GM21576 (cell line): ENCODE measurements at regions not wholly inside any gene's neighbourhood (a gene's known extent, or its start where the extent isn't known, plus 50 kb on each side); places are given as distances from the start of the nearest gene placed in this dataset.
"Not testable (repeated sequence)": the region's sequence is repeated elsewhere in the genome, so short reads cannot be mapped to it uniquely, and the experiment has no call there.

Experiments used
- ATAC-seq: cut with Tn5 transposase; IDR thresholded peaks from one replicate; pipeline ENCODE4 v1.9.1; 2021; ENCODE audit warnings: mild to moderate bottlenecking, moderate library complexity; ENCODE audit not compliant: unreplicated experiment

DNA sequence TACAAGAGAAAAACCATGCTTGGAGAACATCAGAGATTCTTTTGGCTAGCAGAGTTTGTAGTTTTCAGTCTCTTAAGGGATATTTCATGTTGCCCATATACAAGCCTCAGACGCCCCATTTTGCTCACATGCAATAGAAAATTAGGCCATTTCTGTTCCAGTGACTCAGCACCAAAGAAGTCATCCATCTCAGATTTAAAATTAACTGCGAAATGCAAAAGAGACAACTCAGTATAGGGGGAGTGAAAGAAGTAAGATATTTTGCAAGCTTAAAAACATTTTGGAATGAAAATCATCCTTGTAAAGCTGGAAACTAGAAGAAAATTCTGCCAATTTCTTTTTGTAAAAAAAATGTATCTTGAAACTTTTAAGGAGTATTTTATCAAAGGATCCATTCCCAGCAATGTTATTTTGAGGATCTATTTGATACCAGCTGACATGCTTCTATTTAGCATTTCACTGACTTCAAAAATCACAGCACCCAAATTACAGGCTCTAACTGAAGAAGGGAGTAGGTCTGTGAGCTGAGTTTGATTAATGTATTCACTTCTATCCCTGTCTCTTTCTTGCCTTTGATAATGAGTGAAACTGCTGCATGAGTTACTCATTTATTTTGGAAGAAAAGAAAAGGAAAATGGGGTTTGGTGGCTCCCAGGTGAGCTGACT, 223.7 kb upstream of the SULF2 start:
- no peak for ATAC-seq

DNA sequence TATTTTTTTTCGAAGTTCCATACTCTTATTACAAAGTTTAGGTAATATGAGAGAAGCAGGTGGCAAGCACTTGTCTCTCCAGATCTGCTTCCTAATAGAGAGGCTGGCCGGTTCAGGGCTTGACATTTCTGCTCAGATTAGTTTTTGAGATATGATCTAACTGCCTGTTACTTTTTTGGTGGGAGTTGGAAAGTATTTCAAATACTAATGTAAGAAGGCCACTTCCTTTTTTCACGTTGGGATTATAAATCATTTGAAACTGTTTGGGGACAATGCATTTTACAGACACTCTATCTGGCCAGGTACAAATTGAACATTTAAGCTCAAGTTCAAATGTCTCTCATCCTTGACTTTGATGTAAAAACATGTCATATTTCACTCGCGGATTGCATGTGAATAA, 222.1 kb upstream of the SULF2 start:
- no peak for ATAC-seq

DNA sequence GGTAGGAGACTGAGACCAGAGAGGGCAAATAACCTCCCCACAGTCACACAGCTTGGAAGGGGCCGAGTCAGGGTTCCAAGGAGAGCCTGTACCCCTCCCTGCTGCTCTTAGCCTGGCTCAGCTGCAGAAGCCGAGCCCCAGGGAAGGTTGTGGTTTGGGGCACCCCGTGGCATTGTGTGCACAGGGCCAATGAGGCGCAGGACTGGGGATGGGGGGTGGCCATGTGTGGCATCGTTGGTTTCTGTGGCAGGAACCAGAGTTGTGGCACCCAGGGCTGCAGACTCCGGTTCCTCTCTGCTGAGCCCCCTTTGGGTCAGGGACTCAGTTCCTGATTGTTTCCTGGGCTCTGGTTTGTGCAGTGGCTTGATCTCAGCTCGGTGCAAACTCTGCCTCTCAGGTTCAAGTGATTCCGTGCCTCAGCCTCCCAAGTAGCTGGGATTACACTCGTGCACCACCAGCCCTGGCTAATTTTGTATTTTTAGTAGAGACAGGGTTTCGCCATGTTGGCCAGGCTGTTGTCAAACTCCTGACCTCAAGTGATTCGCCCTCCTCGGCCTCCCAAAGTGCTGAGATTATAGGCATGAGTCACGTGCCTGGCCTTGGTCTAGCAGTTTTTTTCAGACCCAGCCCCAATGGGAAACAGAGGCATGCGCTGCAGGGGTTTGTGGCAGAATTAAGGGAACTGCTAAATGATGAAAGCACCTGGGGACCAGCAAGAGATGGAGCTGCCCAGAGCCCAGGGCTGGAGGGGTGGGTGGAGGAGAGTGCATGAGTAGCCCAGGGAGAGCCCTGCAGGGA, 221.0 kb upstream of the SULF2 start:
- no peak for ATAC-seq

DNA sequence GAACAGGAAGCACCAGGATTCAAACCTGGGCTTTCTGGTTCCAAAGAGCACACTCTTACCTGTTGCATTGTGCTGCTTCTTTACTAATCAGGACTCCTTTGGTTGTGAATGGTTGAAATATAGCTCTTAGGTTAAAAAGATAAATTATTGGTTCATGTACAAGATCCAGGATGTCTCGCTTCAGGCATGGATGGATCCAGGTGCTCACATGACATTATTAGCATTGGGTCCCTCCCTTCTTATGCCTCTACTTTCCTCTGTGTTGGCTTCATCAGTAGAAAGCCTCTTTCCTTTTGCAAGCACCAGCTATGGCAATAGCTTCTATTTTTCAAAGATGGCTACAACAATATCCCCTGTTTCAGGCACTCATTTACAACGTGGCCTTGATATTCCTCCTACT, 217.7 kb upstream of the SULF2 start:
- ATAC-seq = peak; percentile 15

DNA sequence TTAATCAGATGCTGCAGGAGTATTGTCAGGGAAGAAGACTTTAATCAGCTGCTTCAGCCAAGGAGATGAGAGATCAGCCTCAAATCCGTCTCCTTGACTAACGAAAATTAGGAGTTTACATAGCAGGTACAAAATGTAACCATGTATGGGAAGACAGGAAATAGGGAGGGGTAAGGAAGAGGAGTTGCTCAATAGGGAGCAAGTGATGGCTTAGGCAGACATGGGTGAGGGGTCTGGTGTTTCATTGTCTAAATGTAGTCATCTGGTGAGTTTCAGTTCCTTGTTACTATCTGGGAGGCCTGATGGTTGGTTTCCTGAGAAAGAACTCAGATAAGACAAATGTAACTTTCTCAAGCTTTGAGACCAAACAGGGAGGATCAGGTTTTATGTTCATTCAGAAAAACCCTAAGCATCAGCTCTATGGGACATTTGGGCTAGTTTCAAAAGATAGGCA, 217.3 kb upstream of the SULF2 start:
- ATAC-seq = peak; percentile 83

DNA sequence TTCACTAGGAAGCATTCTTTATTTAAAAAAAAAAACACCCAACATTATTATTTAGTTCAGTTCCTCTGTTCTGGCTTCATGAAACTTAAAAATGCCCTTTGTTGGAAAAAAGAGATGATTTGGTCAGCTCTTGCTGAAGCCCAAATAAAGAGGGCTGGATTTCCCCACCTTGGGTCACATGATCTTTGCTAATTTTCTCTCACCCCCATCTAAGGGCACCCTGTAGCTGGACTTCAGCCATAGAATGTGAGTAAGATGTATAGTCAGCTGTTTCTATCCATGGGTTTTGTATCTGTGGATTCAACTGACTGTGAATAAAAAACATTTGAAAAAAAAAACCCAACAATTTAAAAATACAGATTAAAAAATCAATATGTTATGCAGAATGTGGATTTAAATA, 213.9 kb upstream of the SULF2 start:
- ATAC-seq = no peak

DNA sequence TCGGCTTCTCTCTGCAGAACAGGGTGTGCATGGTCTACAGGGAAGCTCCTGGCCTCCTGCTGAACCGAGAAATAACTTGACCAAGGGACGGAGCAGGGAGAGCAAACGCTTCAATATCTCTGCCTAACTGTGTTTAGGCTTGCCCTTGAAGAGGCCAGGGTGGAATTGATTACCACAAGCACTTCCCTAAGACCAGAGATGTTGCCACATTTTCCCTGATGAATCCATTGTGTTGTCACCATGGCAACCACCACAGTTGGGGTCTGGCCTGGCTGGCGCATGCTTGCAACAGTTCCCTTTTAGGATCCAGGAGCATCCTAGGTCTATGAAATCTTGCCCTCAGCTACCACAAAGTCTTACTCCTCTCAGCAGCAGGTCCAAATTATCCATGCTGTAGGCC, 213.5 kb upstream of the SULF2 start:
- ATAC-seq = no peak

DNA sequence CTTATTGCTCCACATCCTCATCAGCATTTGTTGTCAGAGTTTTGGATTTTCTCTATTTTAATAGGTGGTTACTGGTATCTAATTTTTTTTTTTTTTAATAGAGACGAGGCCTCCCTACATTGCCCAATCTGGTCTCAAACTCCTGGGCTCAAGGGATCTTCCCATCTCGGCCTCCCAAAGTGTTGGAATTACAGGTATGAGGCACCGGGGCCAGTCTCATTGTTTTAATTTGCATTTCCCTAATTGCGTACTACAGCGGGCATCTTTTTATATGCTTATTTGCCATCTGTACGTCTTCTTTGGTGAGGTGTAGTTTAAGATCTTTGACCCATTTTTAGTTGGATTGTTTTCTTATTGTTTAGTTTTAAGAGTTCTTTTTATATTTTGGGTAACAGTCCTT, 210.4 kb upstream of the SULF2 start:
- no peak for ATAC-seq

DNA sequence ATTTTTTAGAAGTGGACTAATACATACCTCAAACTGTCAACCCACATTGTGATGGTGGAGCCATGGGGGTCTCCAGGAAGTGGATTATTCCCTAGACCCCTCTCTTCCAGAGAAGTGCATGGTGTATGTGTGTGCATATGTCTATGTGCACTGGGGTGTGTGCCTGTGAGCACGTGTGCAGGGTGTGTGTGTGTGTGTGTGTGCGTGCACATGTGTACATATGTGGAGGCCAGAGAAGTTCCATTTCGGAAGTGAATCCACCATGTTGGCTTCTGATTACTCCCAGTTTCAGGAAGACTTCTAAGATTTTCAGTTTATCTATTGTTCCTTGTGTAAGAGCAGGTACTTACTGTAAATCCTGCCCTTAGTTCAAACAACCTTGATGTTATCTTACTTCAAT, 208.5 kb upstream of the SULF2 start:
- no peak for ATAC-seq

DNA sequence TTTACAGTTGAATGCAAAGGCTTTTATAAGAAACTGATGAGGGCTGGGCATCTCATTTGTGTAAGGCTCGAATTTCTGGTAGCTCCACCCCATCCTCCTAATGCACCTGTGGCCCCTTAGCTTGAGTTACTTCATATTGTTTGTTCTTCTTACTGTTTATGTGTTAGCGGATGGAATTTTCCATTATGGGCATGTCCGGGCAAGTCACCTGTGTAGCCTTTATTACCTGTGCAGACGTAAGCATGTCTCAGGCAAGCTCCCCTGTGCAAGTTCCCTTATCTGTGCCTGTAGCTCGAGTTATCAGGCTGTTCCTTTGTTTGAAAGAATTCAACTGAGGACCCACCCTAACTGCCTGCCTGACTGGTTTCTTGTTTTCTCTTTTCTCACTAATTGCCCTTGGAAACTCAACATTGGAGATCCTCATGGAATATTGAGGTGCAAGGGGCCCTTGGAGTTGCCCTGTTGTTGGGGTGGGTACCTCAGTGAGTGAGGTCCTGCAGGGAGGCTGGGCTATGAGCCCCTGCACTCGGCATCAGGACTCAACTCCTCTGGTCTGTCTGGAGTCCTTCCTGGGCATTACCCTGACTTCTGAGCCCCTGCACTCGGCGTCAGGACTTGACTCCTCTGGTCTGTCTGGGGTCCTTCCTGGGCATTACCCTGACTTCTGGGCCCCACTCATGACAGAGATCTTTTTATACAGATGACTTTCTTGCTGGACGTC, 207.9 kb upstream of the SULF2 start:
- ATAC-seq = no peak

DNA sequence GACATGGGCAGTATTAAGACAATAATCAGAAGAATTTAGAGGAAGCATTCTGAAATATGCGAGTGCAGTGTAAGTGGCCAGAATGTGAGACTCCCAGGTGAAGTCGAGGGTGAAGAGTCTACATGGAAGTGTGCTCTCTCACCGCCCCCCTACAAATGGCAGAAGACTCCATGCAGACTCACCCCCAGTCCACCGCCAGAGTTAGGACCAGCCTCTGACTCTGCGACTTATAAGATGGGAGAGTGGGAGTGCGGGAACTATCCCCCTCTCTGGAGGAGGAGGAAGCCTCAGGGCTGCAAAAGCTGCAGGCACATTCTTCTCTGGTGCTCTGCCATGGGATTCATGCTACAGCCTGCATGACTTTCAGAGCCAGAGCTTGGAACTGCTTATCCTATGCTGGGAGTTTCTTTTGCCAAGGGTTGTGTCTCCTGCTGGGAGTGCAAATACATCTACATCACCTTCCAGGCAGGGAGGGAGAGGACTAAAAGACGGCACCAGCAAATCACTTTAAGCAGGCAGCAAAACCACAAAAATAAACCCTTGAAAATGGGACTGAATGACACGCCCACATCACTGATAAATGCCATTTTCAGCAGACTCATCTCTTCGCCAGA, 206.7 kb upstream of the SULF2 start:
- no peak for ATAC-seq

DNA sequence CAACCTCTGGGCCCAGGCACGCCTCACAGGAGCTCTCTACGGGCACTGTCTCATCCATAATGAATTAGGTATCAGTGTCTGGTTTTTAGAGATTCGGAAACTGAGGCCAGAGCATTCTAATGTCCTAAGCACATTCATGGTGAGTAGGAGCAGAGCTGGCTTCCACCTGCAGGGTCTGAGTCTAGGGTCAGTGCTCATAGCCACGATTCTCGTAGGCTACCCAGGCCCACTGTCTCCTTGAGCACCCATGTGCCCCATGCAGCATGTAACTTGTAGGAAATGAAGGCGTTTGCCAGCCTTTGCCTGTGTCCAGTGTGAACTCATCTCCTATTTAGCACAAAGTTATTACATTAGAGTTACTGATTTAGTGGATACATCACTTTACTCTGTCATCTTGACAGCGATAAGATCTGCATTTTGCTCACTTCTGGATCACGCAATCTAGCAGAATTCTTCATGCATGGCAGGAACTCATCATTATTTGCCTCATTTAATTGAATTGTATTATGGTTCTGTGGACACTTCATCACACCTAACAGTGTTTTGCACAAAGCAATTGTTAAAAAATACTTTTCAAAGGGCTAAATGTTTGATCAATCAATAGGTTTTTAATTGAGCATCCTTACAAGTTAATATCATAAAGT, 205.3 kb upstream of the SULF2 start:
- no peak for ATAC-seq

DNA sequence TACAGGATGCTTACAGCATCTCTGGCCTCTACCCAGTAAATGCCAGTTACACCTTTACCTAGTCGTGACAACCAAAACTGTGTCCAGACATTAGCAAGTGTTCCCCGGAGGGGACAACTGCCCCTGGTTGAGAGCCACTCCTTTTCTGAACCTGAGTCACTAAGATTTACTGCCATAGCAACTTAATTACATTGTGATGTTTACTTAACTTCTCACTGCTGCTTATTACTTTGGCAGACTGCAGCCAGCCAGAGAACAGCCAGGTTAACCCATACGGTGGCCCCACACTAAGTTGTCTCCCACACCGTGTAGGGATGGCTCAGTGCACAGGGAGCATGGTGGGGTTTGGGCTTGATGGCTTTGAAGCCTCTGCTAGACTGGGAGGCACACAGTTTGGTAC, 204.7 kb upstream of the SULF2 start:
- ATAC-seq = no peak

DNA sequence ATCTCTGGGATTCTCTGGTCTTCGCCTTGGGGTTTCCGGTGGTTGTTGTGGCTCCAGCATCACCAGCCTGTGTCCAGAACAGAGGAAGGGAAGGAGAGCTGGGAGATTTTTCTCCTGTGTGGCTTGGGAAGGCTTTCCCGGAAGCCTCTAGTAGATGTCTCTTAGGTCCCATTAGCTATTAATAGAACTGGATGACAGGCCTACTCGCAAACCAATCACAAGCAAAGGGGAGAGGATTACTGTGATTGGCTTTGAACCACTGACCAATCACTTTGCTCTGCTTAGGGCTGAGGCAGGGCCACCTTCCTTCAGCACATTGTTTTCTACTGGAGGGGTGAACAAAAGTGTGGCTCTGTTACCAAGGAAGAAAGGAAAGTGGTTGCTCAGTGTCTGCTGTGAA, 203.4 kb upstream of the SULF2 start:
- ATAC-seq = no peak

DNA sequence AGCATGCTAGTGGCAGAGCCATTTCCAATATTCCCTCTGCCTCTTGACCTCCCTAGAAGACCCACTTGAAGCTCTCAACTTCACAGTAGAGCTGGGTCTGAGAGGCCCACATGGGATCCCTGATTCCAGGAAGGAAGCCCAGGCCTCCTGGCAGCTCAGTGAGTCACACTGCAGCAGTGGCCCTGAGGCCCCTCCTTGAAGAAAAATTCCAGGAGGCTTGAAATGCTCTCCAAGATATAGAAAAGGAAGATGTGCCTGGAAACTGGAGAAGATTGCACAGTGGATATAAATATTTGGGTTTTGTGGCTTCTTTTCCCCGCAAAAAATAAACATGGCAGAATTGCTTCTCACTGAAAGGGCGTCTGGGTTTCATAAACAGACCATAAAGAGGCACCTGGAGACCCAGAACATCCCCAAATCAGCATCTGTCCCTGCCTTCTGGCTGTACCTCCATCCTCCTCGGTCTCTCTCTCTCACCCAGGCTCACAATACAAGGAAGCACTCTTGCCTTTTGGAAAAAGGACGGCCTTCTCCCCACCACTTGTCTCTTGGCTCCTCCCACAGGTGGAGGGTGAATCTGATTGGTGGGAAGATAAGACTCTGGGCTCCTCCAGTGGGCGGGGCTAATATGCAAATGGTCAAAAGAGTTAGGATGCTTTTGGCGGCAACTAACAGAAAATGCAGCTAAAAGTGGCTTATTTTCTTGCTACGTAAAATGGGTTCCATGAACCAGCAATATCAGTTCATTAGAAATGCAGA, 200.0 kb upstream of the SULF2 start:
- ATAC-seq = no peak

DNA sequence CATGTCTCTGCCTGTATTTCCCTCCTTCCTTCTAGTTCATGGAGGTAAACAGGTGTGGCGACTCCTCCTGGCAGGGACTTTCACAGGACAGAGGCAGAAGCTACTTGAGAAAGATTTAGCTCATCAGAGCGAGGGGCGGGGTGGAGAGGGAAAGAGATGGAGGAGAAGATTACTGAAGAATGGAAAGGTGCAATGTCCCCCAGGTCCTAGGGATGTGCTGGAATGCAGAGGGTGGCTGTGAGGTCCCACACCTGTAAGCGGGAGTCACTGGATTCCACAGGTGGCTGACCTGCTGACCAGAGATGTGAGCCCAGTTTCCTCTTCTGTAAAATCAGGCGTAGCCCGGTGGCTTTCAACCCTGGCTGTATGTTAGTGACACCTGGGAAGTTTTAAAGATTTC, 199.2 kb upstream of the SULF2 start:
- no peak for ATAC-seq

DNA sequence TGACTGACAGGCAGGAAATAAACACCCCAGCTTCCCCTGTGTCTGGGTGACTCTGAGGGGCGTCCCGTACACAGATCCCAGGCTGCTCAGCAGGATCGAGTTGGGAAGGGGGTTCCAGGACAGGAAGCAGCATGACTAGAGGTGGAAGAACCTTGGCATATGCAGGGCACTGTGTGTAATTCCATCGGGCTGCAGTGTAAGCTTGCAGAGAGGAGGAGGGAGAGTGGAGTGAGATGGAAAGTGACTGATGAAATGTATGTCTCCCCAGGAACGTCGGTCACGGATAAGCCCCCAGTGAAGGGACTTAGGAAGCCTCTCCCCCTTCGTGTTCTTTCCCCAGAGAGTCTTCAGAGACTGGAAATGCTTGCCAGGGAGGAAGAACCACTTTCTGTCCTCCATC, 198.4 kb upstream of the SULF2 start:
- not testable (repeated sequence) for ATAC-seq

DNA sequence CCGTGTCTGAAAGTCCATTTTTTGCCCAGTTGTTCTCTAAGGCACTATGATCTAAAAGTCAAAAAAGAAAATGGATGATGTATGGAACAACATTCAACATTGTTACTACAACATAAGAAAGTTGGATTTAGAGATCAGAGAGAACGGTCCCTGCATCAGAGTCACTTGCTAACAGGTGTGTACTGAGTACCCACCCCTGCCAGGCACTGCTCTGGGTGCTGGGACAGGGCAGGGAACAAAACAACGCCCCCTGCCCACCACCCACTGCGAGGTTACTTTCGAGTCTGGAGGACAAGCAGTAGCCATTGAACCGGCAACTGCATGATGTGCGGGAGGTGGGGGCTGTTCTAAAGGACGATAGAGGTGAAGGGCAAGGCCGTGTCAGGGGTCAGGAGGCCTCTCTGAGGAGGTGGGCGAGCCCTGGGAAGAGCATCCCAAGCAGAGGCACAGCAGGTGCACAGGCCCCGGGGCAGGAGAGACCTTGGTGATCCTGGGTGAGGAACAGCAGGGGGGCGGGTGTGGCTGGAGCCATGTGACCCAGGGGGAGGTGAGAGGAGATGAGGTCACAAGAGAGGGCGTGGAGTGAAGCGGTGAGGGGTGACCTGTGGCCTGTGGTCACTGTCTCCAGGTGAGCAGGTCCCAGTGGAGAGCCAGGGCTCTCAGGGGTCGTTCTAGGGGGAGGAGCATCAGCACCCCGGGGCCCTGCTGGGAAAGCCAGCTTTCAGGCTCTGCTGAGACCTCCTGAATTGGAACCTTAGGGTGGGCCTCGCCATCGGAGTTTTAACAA, 197.5 kb upstream of the SULF2 start:
- ATAC-seq = no peak

DNA sequence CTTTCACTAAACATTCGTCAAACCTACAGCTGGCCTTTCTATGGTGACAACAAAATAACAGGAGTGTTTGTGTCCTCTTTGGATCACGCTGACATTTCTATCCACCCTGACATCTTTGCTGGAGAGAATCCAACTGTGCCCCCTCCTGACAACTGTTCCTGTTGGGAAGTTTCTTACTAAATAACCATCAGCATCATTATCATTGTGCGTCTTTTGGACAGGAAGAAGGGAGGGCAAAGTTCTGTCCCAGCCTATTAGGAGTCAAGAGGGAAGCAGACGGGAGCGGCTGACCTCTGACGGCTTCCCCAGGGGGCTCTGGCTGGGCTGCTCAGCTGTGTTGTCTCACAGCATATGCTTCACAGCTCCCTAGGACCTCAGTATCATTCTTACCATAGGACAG, 195.9 kb upstream of the SULF2 start:
- ATAC-seq = no peak
